GM23248 (cell line): ENCODE measurements at regions not wholly inside any gene's neighbourhood (a gene's known extent, or its start where the extent isn't known, plus 50 kb on each side); places are given as distances from the start of the nearest gene placed in this dataset.

Experiments
- DNase-seq: peaks from one replicate; pipeline ENCODE4 v3.0.0-alpha.2; 2015
- H2AFZ ChIP-seq: fragments of 200-600 bp; sonication (generic); 2 replicates; pipeline ENCODE4 v1.6.1; 2016; ENCODE audit warnings: antibody characterized with exemption
- H3F3A ChIP-seq: fragments of 200-600 bp; sonication (generic); 2 replicates; pipeline ENCODE4 v1.6.1; 2016; ENCODE audit warnings: mild to moderate bottlenecking, antibody characterized with exemption, mixed run types; ENCODE audit not compliant: insufficient read depth
- H3K27ac ChIP-seq: fragments of 200-600 bp; sonication (generic); 2 replicates; pipeline ENCODE4 v1.5.1; 2016; ENCODE audit warnings: mild to moderate bottlenecking
- H3K27me3 ChIP-seq: fragments of 200-600 bp; sonication (generic); replicated peaks from 2 replicates; pipeline ENCODE4 v1.6.1; 2016; ENCODE audit warnings: mild to moderate bottlenecking; ENCODE audit not compliant: insufficient read depth
- H3K36me3 ChIP-seq: fragments of 200-600 bp; sonication (generic); 2 replicates; pipeline ENCODE4 v1.6.1; 2016; ENCODE audit warnings: low read depth, mild to moderate bottlenecking
- H3K4me1 ChIP-seq: fragments of 200-600 bp; sonication (generic); 2 replicates; pipeline ENCODE4 v1.6.1; 2016; ENCODE audit warnings: mild to moderate bottlenecking; ENCODE audit not compliant: insufficient read depth
- H3K4me2 ChIP-seq: fragments of 200-600 bp; sonication (generic); one replicate; pipeline ENCODE4 v1.6.1; 2016; ENCODE audit warnings: mild to moderate bottlenecking; ENCODE audit not compliant: unreplicated experiment
- H3K4me3 ChIP-seq: fragments of 200-600 bp; sonication (generic); 2 replicates; pipeline ENCODE4 v1.5.1; 2016; ENCODE audit warnings: mild to moderate bottlenecking
- H3K79me2 ChIP-seq: fragments of 200-600 bp; sonication (generic); 2 replicates; pipeline ENCODE4 v1.6.1; 2016; ENCODE audit warnings: mild to moderate bottlenecking; ENCODE audit not compliant: insufficient read depth
- H3K9ac ChIP-seq: fragments of 200-600 bp; sonication (generic); 2 replicates; pipeline ENCODE4 v1.6.1; 2016; ENCODE audit warnings: mild to moderate bottlenecking
- H3K9me2 ChIP-seq: fragments of 200-600 bp; sonication (generic); 2 replicates; pipeline ENCODE4 v1.6.1; 2016; ENCODE audit warnings: mixed run types, mild to moderate bottlenecking, moderate library complexity; ENCODE audit not compliant: insufficient read depth
- H3K9me3 ChIP-seq: fragments of 200-600 bp; sonication (generic); one replicate; pipeline ENCODE4 v1.6.1; 2017; ENCODE audit warnings: low read depth
- H4K20me1 ChIP-seq: fragments of 200-600 bp; sonication (generic); 2 replicates; pipeline ENCODE4 v1.6.0; 2016; ENCODE audit not compliant: insufficient read depth
- EZH2 ChIP-seq: fragments of 200-600 bp; sonication (generic); IDR thresholded peaks from 2 replicates; pipeline ENCODE4 v1.6.1; 2018; ENCODE audit warnings: antibody characterized with exemption, mild to moderate bottlenecking; ENCODE audit not compliant: insufficient read depth, poor library complexity, severe bottlenecking
- EZH2phosphoT487 ChIP-seq: fragments of 200-600 bp; sonication (generic); IDR thresholded peaks from 2 replicates; pipeline ENCODE4 v1.6.1; 2018; ENCODE audit warnings: antibody characterized with exemption, moderate library complexity, mild to moderate bottlenecking, low read depth; ENCODE audit not compliant: insufficient read depth
- WGBS, 2 experiments: methylation state at CpG; one replicate each; pipeline ENCODE4 v1.1.6; 2015 to 2017; ENCODE audit warnings: low lambda C conversion rate in 2 of 2, low coverage in 1 of 2; ENCODE audit errors: missing lambda C conversion rate in 2 of 2; 5-methylcytosine and 5-hydroxymethylcytosine counted together
- in situ Hi-C: fragments of 300-500 bp; cut with MboI; formaldehyde crosslinking; loops from 2 replicates; pipeline ENCODE4 v1.15.0; 2020

DNA sequence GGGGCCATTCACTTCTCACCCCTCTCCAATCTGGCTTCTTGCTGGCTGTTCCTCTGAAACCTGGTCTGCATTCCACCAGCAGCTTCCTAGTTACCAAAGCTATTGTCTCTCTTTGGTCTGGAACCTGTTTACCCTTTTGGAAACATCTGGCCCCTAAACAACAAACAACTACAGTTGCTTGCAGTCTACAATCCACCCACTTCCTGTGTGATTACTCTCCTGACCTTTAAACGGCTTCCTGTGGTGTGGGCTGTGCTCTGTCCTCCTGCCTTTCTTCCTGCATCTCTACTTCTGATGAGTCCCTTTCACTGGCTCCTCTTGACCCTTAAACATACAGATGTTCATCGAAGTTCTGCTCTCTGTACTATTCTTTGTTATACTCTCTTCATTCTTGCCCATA lies 303.8 kb downstream of the TDRD15 start:
- Histone ChIP-seq H3K36me3 (no peaks in the 10 kb centered on the region), H3K4me2 (no peak overlapping the region), H3K9me3 (no peaks in the 10 kb centered on the region), H3K9me2 (no peaks in the 10 kb centered on the region), H3K27ac (no peak overlapping the region), H3K4me3 (no peak overlapping the region), H3K27me3 (no peaks in the 10 kb centered on the region), H3K9ac (no peak overlapping the region), H2AFZ (no peak overlapping the region), H3F3A (no peaks in the 10 kb centered on the region), H4K20me1 (no peaks in the 10 kb centered on the region), H3K79me2 (no peaks in the 10 kb centered on the region), H3K4me1 (no peaks in the 10 kb centered on the region)
- no peak for DNase-seq
- TF ChIP-seq EZH2phosphoT487, result no peak
- no peak for TF ChIP-seq EZH2
- 4 to 7% methylated on average over 2 of the region's 2 CpGs for WGBS, 2 experiments
- in situ Hi-C loops, result no loop called here

DNA sequence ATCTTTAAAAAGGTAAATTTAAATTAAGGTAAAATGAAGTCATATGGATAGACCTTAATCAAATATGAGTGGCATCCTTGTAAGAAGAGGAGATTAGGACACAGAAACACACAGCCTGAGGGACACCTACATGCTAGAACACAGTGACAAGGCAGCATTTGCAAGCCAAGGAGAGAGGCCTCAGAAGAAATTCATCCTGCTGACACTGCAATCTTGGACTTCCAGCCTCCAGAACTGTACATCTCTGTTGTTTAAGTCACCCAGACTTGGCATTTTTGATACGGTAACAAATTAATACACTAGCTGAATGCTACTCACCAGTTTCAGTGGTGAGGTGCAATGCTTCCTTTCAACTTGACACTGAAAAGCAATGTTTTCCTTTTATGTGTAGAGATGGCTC lies 305.0 kb downstream of the TDRD15 start:
- Histone ChIP-seq H3K27ac (no peak overlapping the region), H3K27me3 (no peaks in the 10 kb centered on the region), H3K4me1 (no peaks in the 10 kb centered on the region), H3K9ac (no peak overlapping the region), H3K4me2 (no peak overlapping the region), H2AFZ (no peak overlapping the region), H3K4me3 (no peak overlapping the region), H4K20me1 (no peaks in the 10 kb centered on the region), H3F3A (no peaks in the 10 kb centered on the region), H3K9me2 (no peaks in the 10 kb centered on the region), H3K79me2 (no peaks in the 10 kb centered on the region), H3K36me3 (no peaks in the 10 kb centered on the region), H3K9me3 (no peaks in the 10 kb centered on the region)
- WGBS, 2 experiments, result 81% methylated on average over 1 of the region's 1 CpG
- in situ Hi-C loops, result no loop called here
- TF ChIP-seq EZH2phosphoT487, result no peak
- no peak for TF ChIP-seq EZH2
- no peak for DNase-seq

DNA sequence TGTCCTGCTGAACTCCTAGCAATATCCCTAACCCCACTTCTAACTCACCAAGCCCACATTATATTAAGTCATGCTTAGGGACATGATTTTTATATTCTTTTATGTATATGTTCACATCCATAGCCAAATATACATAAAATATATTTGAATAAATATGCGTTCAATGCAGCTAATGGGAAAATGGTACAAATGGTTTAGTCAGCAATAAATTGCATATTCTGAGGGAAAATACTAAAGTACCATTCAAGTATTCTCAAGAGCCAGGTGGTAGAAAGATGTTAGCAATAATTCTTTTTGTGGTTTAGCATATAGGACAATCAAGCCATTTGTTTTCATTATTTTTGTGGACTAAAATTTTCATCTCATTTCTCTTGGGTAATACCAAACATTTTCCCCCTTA lies 306.0 kb downstream of the TDRD15 start:
- Histone ChIP-seq H3K36me3 (no peaks in the 10 kb centered on the region), H3K9me3 (no peaks in the 10 kb centered on the region), H3K4me3 (no peak overlapping the region), H3F3A (no peaks in the 10 kb centered on the region), H3K9me2 (no peaks in the 10 kb centered on the region), H3K9ac (no peak overlapping the region), H3K4me2 (no peak overlapping the region), H3K27me3 (no peaks in the 10 kb centered on the region), H3K27ac (no peak overlapping the region), H4K20me1 (no peaks in the 10 kb centered on the region), H3K79me2 (no peaks in the 10 kb centered on the region), H3K4me1 (no peaks in the 10 kb centered on the region), H2AFZ (no peak overlapping the region)
- in situ Hi-C loops, result no loop called here
- 40 to 43% methylated on average over 1 of the region's 1 CpG for WGBS, 2 experiments
- DNase-seq, result no peak
- TF ChIP-seq EZH2 (no peak), EZH2phosphoT487 (no peak)

DNA sequence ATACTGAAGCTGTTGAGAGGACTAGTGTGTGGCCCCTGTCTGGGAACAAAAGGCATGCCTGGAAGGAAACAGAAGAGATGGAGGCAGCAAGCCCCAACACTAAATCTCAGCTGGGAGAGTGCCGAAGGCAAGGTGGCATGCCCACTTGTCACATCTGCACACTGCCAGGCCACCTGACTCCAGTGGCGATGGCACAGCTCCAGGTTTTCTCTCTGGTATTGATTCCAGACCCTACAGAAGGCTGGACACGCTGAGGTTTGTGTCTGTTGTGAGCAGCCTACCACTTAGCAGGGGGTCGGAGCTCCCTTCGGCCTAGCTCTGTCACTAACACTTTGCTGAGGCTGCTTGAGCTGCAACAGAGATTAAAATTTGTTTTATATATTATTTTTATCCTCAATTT lies 307.3 kb downstream of the TDRD15 start:
- H3K9me2 ChIP-seq, result no peaks in the 10 kb centered on the region
- no peak overlapping the region for H3K4me2 ChIP-seq
- no peak overlapping the region for H3K9ac ChIP-seq
- H3K4me3 ChIP-seq, result no peak overlapping the region
- no peak for DNase-seq
- no peaks in the 10 kb centered on the region for H3K36me3 ChIP-seq
- H3K4me1 ChIP-seq, result no peaks in the 10 kb centered on the region
- in situ Hi-C loops, result no loop called here
- no peaks in the 10 kb centered on the region for H3K27me3 ChIP-seq
- WGBS, 2 experiments, result 10 to 18% methylated on average over 5 of the region's 5 CpGs
- no peaks in the 10 kb centered on the region for H3K79me2 ChIP-seq
- no peak overlapping the region for H3K27ac ChIP-seq
- H4K20me1 ChIP-seq, result no peaks in the 10 kb centered on the region
- H3F3A ChIP-seq, result no peaks in the 10 kb centered on the region
- H2AFZ ChIP-seq, result no peak overlapping the region
- H3K9me3 ChIP-seq, result no peaks in the 10 kb centered on the region
- TF ChIP-seq EZH2 (no peak), EZH2phosphoT487 (no peak)

DNA sequence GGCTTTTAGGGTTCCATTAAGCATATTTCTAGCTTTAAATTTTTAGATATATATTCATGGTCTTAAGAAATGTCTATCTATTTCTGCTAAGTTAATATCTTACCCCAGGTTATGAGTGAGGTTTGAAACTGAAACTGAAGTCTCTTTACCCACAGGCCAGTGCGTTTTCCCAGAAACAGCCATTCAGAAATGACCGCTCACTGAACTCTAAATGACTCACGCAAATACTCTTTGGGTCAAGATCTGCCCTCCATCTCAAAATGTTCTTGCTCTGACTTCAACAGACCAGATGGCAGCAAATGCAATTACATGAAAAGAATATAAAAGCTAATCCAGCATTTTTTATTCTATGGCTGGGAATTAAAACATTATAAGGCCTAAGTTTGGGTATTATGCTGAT lies 315.2 kb downstream of the TDRD15 start:
- Histone ChIP-seq H2AFZ (no peak overlapping the region), H3K79me2 (no peaks in the 10 kb centered on the region), H3K4me1 (no peaks in the 10 kb centered on the region), H3K27me3 (no peaks in the 10 kb centered on the region), H3K9ac (no peak overlapping the region), H3K4me3 (no peak overlapping the region), H3K4me2 (no peak overlapping the region), H3K36me3 (no peaks in the 10 kb centered on the region), H4K20me1 (no peaks in the 10 kb centered on the region), H3K9me3 (peaks cover 4% of the 10 kb centered on the region), H3F3A (no peaks in the 10 kb centered on the region), H3K9me2 (no peaks in the 10 kb centered on the region), H3K27ac (no peak overlapping the region)
- TF ChIP-seq EZH2phosphoT487, result no peak
- WGBS, 2 experiments, result 51 to 56% methylated on average over 3 of the region's 3 CpGs
- in situ Hi-C loops, result no loop called here
- DNase-seq, result peak; percentile 5
